ENCODE measurements at regions not wholly inside any gene's neighbourhood (a gene's known extent, or its start where the extent isn't known, plus 50 kb on each side); places are given as distances from the start of the nearest gene placed in this dataset.

DNA sequence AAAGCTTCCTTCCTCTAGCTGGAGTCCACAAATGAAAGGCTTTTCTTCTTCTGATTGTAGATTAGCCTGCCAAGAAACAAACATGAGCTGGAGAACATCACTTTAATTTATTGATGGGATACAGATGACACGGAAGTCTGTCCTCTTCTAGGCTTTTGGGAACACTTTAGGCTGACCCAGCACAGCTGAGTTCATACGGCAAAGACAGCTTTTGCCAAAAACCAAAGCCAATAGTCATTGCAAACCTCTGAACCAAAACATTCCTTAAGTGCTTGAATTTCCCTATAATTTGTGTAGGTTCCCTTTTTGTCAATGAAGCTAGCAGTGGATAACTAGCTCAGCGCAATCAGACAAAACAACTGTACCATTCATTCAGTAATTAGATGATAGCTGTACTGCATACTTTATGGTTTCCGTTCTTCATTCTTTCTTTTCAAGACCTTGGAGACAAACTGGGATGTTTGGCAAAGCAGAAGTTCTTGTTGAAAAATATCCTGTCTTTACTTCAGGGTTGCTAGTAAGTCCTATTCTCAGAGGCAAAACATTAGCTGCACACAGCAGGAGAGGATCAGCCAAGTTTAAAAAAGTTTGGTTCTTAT, 95.7 kb upstream of the SPRY2 start:
- in situ Hi-C loops (cut with MboI) (no loop called here), intact Hi-C loops (cut with micrococcal nuclease; ENCODE audit: unreplicated experiment) (no loop called here)
- DNase-seq (ENCODE audit: low read depth, low spot score), result no peak
- Histone ChIP-seq H3K4me1 (ENCODE audit: control insufficient read depth, insufficient read depth, low read length) (no peaks in the 10 kb centered on the region), H3K27ac (ENCODE audit: control insufficient read depth, insufficient read depth) (no peak overlapping the region), H3K9ac (ENCODE audit: control insufficient read depth, insufficient read depth, low read length) (no peak overlapping the region), H3K27me3 (replicated peaks in 1 of 2; ENCODE audit: control insufficient read depth in 2 of 2, insufficient read depth in 2 of 2, low read length in 1 of 2) (no peaks in the 10 kb centered on the region), H2AFZ (ENCODE audit: control insufficient read depth, low read depth, low read length) (no peak overlapping the region), H3K4me2 (ENCODE audit: control insufficient read depth, insufficient read depth) (no peak overlapping the region), H3K9me3 (replicated peaks; ENCODE audit: control insufficient read depth, insufficient read depth, low read length) (no peaks in the 10 kb centered on the region), H3K4me3 (no peak overlapping the region), H3K79me2 (ENCODE audit: control insufficient read depth, insufficient read depth, low read length) (no peaks in the 10 kb centered on the region), H3K36me3 (ENCODE audit: control insufficient read depth in 2 of 2, insufficient read depth in 2 of 2, low read length in 1 of 2) (no peaks in the 10 kb centered on the region), H4K20me1 (ENCODE audit: control insufficient read depth, insufficient read depth) (no peaks in the 10 kb centered on the region)
- TF ChIP-seq, protein P1, sequence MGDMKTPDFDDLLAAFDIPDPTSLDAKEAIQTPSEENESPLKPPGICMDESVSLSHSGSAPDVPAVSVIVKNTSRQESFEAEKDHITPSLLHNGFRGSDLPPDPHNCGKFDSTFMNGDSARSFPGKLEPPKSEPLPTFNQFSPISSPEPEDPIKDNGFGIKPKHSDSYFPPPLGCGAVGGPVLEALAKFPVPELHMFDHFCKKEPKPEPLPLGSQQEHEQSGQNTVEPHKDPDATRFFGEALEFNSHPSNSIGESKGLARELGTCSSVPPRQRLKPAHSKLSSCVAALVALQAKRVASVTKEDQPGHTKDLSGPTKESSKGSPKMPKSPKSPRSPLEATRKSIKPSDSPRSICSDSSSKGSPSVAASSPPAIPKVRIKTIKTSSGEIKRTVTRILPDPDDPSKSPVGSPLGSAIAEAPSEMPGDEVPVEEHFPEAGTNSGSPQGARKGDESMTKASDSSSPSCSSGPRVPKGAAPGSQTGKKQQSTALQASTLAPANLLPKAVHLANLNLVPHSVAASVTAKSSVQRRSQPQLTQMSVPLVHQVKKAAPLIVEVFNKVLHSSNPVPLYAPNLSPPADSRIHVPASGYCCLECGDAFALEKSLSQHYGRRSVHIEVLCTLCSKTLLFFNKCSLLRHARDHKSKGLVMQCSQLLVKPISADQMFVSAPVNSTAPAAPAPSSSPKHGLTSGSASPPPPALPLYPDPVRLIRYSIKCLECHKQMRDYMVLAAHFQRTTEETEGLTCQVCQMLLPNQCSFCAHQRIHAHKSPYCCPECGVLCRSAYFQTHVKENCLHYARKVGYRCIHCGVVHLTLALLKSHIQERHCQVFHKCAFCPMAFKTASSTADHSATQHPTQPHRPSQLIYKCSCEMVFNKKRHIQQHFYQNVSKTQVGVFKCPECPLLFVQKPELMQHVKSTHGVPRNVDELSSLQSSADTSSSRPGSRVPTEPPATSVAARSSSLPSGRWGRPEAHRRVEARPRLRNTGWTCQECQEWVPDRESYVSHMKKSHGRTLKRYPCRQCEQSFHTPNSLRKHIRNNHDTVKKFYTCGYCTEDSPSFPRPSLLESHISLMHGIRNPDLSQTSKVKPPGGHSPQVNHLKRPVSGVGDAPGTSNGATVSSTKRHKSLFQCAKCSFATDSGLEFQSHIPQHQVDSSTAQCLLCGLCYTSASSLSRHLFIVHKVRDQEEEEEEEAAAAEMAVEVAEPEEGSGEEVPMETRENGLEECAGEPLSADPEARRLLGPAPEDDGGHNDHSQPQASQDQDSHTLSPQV (IDR thresholded peaks at IDR 0.05), result no peak
- TF ChIP-seq ZBTB11 (CRISPR knock-in tag; IDR thresholded peaks at IDR 0.05), result no peak
- no peak for TF ChIP-seq FOXK2 (IDR thresholded peaks at IDR 0.05)
- no peak for TF ChIP-seq HDAC2 (IDR thresholded peaks at IDR 0.05)
- no peak for TF ChIP-seq CREM (IDR thresholded peaks at IDR 0.05; ENCODE audit: low read depth)
- no peak for TF ChIP-seq MTA2 (IDR thresholded peaks at IDR 0.05; ENCODE audit: low read depth)
- no peak for TF ChIP-seq GABPA (IDR thresholded peaks at IDR 0.05; ENCODE audit: low read depth)
- no peak for TF ChIP-seq ETV6 (conservative IDR thresholded peaks at IDR 0.05 in 1 of 2, IDR thresholded peaks at IDR 0.05 in 1 of 2; ENCODE audit: borderline replicate concordance in 1 of 2, low read depth in 1 of 2)
- no peak for TF ChIP-seq SPI1 (IDR thresholded peaks at IDR 0.05; ENCODE audit: borderline replicate concordance, insufficient read depth, low read depth, low read length)
- 43% methylated on average over 4 of the region's 4 CpGs for WGBS (ENCODE audit: insufficient coverage, insufficient replicate concordance, low lambda C conversion rate, missing lambda C conversion rate)
- ChIA-PET CTCF (interaction anchor here (1.0 to 2.9 kb wide), 15 partner anchors 9 to 581 kb away, joined by 3 to 12 read pairs (median 4); no protein-coding TSS in a partner anchor), RAD21 (ENCODE audit: unreplicated experiment) (interaction anchor here (0.7 to 2.7 kb wide), 17 partner anchors 8 to 346 kb away, joined by 3 to 27 read pairs (median 4); no protein-coding TSS in a partner anchor), SMC1A (ENCODE audit: uncharacterized antibody, unreplicated experiment) (interaction anchor here (0.6 to 34.7 kb wide), 23 partner anchors 8 to 883 kb away, joined by 3 to 707 read pairs (median 7); no protein-coding TSS in a partner anchor), POLR2A (interaction anchor here (0.9 to 2.0 kb wide), 14 partner anchors 8 to 79 kb away, joined by 3 to 11 read pairs (median 4); no protein-coding TSS in a partner anchor)
- no peak for ATAC-seq
- no peak for FAIRE-seq
- no TSS peak for BruUV-seq (replicated peaks)

Measured in GM12878 (cell line).